ENCODE measurements at regions not wholly inside any gene's neighbourhood (a gene's known extent, or its start where the extent isn't known, plus 50 kb on each side); places are given as distances from the start of the nearest gene placed in this dataset.
"Not testable (repeated sequence)": the region's sequence is repeated elsewhere in the genome, so short reads cannot be mapped to it uniquely, and the experiment has no call there.

DNA sequence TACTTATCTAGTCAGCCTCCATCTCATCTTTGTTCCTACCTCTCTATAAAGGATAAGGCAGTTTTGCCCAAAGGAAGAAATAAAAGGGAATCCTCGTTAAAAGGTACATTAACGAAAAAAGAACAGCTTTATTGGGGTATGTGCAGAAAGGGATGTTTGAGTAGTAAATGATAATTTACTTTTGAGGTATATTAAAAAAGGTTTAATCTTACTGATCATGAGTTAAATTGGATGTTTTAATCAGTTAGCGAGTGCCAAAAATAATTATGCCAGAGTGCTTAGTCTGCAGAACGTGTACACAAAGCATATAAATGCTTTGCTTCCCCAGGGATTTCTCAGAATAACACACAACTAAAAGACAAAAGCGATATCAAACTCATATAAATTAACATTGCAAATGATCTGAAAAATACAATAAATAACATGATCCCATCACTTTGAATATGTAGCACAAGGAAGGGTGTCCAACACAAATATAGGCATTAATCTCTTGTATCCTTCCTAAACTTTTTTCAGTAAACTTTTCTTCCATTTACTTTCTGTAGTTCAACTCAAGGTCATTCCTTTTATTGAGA lies 865.0 kb downstream of the NR2F1-AS1 start:
- FAIRE-seq (no peak), DNase-seq (ENCODE audit: low spot score) (no peak)

DNA sequence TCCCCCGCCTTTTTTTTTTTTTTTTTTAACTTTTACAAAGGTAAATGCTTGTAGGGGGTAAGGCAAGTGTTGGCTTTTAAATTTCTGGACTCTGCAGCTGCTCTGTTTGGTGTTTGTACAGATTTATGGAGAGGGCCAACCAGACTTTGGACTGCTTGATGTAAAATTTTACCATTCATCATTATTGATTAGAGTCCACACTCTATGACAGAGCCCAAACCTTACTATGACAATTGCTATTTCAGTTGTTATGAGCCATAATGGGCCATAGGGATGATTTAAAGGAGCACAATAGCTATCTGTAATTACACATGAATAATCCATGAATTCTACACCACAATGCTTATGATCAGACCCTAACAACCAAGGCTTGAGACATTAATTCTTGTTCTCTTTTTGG lies 867.2 kb downstream of the NR2F1-AS1 start:
- DNase-seq (ENCODE audit: low spot score), result no peak
- no peak for FAIRE-seq

GRCh38 chr5:92713335-92713743 lies 867.7 kb downstream of the NR2F1-AS1 start:
- no peak for FAIRE-seq
- DNase-seq (ENCODE audit: low spot score), result no peak

DNA sequence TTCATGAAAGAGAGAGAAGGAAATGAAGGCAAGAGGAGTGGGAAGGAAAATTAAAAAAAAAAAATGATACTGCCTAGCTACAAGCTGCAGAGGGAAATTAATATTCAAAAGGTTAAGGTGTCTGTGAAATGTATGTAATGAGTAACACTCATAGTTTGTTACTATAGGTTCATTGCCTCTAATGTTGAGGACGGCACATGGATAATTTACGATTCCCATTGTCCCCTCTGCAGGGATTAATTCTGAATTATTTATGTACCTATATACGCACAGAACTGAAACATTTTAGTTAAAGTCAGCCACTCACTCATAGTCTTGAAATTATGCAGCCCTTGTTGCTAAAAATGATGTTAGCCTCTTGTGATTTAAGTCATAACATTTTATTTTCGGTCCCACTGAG lies 869.1 kb downstream of the NR2F1-AS1 start:
- DNase-seq (ENCODE audit: low spot score) (no peak), FAIRE-seq (no peak)

GRCh38 chr5:92704590-92704989 lies 876.4 kb downstream of the NR2F1-AS1 start:
- no peak for DNase-seq (ENCODE audit: low spot score)
- no peak for FAIRE-seq

- DNase-seq (ENCODE audit: low spot score), result no peak
- no peak for FAIRE-seq
These were observed 877.0 kb downstream of the NR2F1-AS1 start for GRCh38 chr5:92703976-92704375.

DNA sequence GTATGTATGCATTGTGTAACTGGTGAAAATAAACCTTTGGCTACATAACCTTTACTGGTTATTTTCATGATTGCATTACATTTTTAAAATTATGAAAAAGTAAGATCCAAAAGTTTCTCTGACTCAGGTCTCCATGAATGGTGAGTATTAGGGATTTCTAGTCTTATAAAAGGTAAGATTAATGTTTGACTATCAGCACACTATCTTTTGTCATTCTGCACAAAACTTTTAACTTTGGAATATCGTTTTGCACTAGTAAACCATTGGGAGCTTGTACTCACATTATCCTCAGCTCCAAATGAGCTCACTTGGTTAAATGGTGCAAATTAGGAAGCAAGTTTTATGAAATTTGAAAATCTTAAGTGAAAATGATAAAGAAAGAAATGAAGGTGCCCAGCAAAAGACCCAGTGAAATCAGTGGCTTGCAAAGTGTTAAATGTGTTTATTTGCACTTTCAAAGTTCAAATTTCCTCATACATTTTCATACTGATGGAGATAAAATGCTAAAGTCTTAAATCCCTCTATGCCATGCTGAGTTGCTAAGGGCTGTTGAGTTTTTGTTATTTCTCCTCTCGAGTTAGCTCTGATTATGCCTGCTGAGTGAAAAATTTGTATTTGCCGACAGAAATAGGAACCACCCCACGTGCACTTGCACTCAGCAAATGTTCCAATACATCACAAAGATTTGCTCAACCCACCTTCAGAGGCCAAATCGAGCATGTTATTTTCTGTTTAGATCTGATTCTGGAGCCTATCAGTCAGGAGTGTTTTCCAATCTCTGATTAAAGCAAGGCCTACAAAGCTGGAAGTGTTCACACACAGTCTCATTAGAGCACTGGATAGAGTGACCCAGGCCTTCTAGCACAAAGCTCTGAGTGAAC lies 885.7 kb downstream of the NR2F1-AS1 start:
- DNase-seq (ENCODE audit: low spot score) (no peak), FAIRE-seq (no peak)

GRCh38 chr5:92694067-92694466 lies 887.0 kb downstream of the NR2F1-AS1 start:
- no peak for FAIRE-seq
- no peak for DNase-seq (ENCODE audit: low spot score)

DNA sequence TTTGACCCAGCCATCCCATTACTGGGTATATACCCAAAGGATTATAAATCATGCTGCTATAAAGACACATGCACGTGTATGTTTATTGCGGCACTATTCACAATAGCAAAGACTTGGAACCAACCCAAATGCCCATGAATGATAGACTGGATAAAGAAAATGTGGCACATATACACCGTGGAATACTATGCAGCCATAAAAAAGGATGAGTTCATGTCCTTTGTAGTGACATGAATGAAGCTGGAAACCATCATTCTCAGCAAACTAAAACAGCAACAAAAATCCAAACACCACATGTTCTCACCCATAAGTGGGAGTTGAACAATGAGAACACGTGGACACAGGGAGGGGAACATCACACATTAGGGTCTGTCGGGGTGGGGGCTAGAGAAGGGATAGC lies 889.1 kb downstream of the NR2F1-AS1 start:
- DNase-seq (ENCODE audit: low spot score); FAIRE-seq: not testable (repeated sequence)

- no peak for DNase-seq (ENCODE audit: low spot score)
- no peak for FAIRE-seq
These were observed 892.9 kb downstream of the NR2F1-AS1 start for GRCh38 chr5:92687821-92688722.

- DNase-seq (ENCODE audit: low spot score), result no peak
- no peak for FAIRE-seq
These were observed 902.4 kb downstream of the NR2F1-AS1 start for GRCh38 chr5:92678640-92679039.

DNA sequence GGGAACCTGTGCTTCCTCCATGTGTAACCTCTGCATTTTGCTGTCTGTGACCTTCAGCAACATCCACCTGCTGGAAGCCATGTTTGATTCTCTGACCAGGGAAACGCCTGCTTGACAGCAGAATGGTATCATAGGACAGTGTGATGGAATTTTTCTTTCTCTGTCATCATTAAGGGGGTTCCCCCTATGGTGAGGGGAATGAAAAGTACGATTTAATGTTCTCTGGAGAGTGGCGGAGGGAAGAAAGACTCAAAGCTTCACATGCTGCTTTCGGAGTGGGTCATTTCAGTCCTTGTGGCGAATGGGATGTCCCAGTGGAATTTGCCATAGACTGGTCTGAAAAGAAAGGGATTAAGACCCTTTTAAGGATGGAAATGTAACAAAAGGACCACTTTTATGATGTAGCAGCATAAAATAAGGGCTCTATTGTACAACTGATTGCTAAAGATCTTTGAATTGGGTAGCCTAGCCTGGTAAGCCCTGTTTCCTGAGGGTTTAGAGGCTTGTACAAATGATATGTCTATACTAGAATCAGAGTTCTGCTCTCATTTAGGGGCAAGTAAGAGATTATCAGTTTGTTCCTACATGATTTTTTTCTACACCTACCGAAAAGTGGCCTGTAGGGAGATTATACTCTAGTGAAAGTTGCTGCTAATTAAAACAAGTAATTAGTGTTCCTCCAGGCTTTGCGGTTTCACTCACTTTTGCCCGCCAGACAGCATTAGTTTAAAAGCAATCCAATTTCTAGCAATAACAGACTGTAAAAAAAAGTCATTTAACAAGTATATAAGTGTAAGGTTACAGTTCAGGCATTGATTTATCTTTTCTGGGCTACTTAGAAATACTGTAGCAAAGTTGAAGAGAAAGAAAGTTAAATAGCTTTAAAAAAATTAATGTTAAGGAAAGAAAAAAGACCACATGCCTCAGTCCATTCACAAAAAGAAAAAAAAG lies 904.5 kb downstream of the NR2F1-AS1 start:
- DNase-seq (ENCODE audit: low spot score), result no peak

GRCh38 chr5:92674321-92674720 lies 906.7 kb downstream of the NR2F1-AS1 start:
- DNase-seq (ENCODE audit: low spot score) (no peak), FAIRE-seq (no peak)

More for the DNA sequence above, 904.5 kb downstream of the NR2F1-AS1 start:
- FAIRE-seq, result no peak

DNA sequence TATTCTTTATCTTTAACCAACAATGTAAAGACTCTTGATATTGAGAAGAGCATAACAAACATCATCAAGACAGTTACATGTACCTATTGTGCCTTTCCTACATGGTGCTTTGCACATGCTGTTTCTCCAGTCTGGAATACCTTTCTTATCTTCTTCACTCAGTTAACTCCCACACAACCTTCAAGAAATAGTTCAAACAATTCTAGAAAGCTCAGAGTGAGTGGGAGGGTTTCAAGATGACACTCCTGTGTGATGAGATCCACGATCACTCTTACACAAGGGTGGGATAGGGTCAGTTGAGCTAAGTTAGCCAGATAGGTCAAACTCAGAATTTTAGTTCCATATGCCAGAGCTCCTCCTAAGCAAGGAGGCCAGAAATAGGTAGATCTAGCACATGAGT lies 915.5 kb downstream of the NR2F1-AS1 start:
- FAIRE-seq (no peak), DNase-seq (ENCODE audit: low spot score) (no peak)

- FAIRE-seq, result no peak
These were observed 918.3 kb downstream of the NR2F1-AS1 start for GRCh38 chr5:92662741-92663140.

DNA sequence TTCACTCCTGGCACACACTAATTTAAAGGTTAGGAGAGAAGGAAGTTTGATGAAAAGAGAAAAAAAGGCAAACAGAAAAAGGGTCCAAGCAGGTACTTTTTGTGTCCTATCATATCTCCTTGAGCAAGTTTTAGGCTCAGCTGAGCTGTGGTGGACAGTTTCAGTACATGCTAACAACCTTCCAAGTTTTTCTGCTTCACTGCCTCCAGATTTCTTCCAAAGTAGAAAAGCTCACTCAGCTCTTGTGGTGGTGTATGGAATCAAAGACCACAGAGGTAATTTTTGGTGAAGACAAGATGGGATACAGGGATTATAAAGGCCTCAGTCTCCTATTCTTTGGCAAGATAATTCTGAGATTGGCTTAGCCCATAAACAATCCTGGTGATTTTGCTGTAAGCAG lies 921.8 kb downstream of the NR2F1-AS1 start:
- no peak for DNase-seq (ENCODE audit: low spot score)
- FAIRE-seq, result no peak

More at GRCh38 chr5:92662741-92663140, 918.3 kb downstream of the NR2F1-AS1 start:
- no peak for DNase-seq (ENCODE audit: low spot score)

DNA sequence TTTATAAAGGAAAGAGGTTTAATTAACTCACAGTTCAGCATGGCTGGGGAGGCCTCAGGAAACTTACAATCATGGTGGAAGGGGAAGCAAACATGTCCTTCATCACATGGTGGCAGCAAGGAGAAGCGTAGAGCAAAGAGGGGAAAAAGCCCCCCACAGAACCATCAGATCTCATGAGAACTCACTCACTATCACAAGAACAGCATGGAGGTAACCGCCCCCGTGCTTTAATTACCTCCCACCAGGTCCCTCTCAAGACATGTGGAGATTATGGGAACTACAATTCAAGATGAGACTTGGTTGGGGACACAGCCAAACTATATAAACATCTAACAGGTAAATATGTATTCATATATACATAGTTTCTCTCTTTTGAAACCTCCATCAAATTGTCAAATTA lies 926.4 kb downstream of the NR2F1-AS1 start:
- not testable (repeated sequence) for DNase-seq (ENCODE audit: low spot score); FAIRE-seq

- DNase-seq (ENCODE audit: low spot score) (no peak), FAIRE-seq (no peak)
These were observed 927.1 kb downstream of the NR2F1-AS1 start for GRCh38 chr5:92653730-92654461.

DNA sequence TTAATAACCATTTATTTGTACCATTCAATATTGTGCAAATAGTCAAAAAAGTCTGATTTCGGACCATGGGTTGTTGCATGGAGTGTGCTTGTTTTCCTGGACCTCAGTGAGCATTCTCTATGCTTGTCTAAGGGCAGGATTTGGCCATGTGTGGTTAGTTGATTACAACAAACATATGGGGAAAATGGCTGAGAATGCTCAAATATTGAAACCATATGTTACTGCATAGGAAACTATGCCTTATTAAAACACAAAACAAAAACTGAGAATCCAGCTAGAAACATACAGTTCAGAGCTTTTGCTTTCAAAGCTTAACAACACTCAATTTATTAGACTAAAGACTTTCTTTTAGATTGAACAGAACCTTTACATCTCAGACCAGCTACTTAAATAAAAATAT lies 928.3 kb downstream of the NR2F1-AS1 start:
- DNase-seq (ENCODE audit: low spot score) (no peak), FAIRE-seq (no peak)

Measured in RCC 7860 (cell line).